ENCODE measurements at regions not wholly inside any gene's neighbourhood (a gene's known extent, or its start where the extent isn't known, plus 50 kb on each side); places are given as distances from the start of the nearest gene placed in this dataset.

DNA sequence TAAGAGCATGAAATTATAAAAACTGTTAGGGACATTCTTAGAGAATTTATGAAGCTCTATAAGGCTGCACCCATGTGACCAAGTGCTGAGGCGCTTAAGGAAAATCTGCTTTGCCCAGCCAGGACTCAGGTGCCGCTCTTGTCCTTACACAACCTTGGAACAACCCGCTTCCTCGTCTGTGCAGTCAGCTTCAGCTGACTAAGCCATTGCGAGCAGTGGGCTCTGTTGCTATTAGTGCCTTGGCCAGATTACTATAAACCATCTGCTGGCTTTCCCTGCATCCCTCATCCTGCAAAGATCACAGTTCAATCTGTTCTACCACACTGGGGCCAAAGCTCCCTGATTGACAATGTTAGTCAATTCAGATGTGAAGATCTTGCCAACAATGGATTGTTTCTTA lies 89.1 kb upstream of the E2F3 start:
- in situ Hi-C loops (cut with HindIII; ENCODE audit: low sequenced_read_pairs), result loop anchor here (5.0 kb wide), 1 partner anchor 35 kb away; no protein-coding TSS in a partner anchor

DNA sequence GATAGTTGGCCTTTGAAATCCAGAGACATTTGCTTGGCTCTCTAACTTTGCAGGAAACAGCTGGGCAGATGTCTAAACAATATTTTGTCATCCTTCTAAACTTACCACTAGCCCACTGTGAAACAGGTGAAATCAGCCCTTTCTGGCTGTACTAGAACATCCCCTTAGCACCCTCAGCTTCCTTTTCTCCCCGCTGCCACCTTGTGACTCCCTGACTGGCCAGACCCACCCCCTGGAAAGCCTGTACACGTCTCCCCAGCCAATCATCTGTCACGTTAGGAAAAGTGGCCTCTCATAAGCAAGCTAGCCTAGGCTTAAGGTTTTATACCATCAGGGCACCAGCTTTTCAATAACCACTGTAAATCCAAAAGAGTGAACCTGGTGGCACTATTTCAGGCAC lies 88.6 kb upstream of the E2F3 start:
- in situ Hi-C loops (cut with HindIII; ENCODE audit: low sequenced_read_pairs), result loop anchor here (5.0 kb wide), 1 partner anchor 36 kb away; no protein-coding TSS in a partner anchor

DNA sequence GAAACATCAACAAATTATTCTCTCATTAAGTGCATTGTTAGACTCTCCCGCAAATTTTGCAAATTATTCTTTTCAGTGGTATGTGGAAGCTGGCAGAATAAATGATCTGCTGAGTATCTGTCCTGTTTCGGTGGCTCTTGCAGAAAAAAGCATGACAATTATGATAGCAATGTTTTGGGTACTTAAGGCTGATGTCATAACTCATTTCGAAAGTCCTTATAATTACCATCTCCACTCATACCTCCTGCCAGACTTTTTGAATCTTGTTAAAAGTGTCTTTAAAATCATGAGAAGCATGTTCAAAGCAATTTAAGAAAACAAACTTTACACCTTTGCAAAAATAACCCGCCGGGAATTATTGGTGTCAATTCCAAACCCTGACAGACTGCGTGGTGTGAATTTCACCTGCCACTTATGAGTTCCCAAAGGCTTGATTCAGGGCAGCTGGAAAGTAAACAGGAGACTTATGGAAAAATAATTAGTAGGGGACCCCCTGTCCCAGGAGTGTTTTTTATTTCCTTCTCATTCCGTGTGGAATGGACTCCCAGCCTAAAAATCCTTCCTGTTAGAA lies 87.6 kb upstream of the E2F3 start:
- in situ Hi-C loops (cut with HindIII; ENCODE audit: low sequenced_read_pairs), result loop anchor here (5.0 kb wide), 1 partner anchor 37 kb away; no protein-coding TSS in a partner anchor

DNA sequence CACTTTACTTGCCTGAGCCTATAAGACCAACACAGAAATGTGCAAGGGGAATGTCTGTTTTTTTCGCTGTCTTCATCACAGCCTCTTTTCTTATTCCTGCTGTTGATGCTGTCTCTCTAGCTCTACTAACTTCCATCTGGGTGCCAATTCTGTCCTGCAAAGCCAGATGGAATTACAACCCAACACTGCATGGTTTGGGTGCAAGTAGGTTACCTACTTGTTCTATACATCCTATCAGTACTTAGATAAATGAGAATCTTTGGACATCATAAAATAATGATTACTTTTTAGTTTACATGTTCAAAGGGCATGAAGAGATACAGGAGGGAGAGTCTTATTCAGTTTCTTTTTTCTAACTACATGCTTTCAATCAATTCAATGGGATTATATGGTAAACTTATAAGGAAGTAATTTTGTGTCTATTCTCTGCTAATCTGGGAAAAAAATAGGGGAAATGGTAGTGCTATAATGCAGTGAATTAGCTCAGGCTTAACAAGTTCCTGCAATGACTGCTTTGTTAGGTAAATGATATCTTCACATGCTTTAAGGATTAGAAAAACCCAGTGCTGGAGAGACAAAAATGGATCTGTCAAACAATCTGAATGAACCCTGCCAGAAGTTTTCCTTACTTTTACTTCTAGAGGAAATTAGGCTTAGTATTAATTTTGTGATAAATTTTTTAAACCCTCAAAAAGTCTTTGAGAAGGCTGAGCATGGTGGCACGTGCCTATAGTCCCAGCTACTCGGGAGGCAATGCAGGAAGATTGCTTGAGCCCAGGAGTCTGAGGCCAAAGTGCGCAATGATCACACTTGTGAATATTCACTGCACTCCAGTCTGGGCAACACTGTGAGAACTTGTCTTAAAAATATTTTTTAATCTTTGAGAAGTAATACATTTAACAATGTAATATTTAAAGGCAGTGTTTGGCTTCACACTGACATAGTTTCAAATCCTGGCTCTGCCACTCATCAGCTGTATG lies 86.5 kb upstream of the E2F3 start:
- in situ Hi-C loops (cut with HindIII; ENCODE audit: low sequenced_read_pairs), result loop anchor here (5.0 kb wide), 1 partner anchor 38 kb away; no protein-coding TSS in a partner anchor

DNA sequence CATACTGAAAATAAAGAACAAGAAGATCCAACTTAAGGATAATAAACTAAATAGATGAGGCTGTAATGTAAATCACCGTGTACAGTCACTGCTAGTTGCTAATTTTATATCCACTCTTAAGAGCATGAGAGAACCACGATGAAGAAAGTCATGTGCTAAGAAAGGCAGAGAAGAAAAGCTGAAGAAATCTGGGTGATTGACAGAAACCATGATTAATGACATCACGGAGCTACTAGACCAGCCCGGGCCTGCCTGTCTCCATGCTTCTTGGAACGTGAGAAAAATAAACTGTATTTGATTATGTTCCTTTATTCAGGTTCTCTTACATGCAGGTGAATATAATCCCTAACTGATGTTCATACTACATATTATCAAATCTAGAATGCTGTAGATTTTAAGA lies 84.2 kb upstream of the E2F3 start:
- in situ Hi-C loops (cut with HindIII; ENCODE audit: low sequenced_read_pairs), result no loop called here

DNA sequence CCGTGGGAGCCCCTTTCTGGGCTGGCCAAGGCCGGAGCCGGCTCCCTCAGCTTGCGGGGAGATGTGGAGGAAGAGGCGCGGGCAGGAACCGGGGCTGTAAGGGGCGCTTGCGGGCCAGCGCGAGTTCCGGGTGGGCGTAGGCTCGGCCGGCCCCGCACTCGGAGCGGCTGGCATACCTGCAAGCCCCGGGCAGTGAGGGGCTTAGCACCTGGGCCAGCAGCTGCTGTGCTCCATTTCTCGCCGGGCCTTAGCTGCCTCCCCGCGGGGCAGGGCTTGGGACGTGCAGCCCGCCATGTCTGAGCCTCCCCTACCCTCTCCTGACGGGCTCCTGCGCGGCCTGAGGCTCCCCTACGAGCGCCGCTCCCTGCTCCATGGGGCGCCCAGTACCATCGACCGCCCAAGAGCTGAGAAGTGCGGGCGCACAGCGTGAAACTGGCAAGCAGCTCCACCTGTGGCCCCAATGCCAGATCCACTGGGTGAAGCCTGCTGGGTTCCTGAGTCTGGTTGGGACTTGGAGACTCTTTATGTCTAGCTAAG lies 82.8 kb upstream of the E2F3 start:
- in situ Hi-C loops (cut with HindIII; ENCODE audit: low sequenced_read_pairs), result no loop called here

DNA sequence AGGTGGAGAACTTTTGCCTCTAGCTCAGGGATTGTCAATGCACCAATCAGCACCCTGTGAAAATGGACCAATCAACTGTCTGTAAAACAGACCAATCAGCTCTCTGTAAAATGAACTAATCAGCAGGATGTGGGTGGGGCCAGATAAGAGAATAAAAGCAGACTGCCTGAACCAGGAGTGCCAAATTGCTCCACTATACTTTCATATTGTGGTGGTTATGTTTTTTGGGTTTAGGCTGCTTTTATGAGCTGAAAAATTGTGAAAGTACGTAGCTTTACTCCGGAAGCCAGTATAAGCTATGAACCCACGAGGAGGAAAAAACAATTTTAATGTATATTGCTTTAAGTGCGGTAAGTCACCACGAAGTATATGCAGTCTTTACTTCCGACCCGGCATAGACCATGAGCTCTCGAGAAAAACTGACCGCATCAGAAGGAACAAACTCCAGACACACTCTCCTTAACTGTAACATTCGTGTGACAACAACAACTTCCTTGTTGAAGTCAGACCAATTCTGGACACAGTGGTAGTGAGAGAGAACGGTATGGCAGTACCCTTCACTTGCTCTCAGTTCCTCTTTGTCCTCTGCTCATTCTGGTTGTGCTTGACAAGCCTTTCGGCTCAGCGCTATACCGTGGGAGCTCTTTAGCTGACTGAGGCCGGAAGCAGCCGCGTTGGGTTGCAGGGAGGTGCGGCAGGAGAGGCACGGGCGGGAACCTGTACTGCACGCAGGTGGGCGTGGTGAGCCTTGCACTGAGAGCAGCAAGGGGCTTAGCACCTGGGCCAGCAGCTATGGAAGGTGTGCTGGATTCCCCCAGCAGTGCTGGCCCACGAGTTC lies 81.9 kb upstream of the E2F3 start:
- in situ Hi-C loops (cut with HindIII; ENCODE audit: low sequenced_read_pairs), result no loop called here

DNA sequence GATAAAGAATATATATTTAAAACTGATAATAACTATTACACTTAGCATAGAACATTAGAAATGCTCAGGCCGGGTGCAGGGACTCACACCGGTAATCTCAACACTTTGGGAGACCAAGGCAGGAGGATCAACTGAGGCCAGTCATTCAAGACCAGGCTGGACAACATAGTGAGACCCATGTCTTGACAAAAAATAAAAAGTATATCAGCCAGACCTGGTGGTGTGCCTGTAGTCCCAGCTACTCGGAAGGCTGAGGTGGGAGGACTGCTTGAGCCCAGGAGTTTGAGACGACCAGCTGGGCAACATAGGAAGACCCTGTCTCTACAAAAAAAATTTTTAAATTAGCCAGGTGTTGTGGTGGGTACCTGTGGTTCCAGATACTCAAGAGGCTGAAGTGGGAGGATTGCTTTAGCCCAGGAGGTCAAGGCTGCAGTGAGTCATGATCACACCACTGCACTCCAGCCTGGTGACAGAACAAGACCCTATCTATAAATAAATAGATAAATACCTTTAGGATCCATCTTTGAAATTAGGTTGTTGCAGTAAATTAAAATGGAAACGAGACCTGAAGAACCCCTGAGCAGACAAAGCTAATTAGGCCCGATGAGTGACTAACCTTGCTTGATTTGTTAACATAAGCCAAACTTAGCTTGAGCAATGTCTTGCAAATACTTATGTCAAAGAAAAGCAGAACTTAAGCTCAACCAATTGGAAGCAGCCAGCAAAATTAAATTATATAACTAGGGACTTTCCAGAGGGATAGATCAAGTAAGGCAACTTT lies 75.8 kb upstream of the E2F3 start:
- in situ Hi-C loops (cut with HindIII; ENCODE audit: low sequenced_read_pairs), result no loop called here

DNA sequence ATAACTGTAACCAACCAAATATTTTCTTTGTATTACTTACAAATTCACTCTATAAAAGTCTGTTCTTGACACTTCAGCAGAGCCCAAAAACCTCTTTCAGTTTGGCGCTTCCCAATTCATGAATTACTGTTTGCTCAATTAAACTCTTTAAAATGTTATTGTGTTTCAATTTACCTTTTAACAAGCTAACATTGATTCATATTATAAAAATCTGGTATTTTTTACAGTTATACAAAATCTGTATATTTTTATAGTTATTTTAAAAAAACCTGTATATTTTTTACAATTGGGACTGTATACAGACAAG lies 75.3 kb upstream of the E2F3 start:
- in situ Hi-C loops (cut with HindIII; ENCODE audit: low sequenced_read_pairs), result no loop called here

DNA sequence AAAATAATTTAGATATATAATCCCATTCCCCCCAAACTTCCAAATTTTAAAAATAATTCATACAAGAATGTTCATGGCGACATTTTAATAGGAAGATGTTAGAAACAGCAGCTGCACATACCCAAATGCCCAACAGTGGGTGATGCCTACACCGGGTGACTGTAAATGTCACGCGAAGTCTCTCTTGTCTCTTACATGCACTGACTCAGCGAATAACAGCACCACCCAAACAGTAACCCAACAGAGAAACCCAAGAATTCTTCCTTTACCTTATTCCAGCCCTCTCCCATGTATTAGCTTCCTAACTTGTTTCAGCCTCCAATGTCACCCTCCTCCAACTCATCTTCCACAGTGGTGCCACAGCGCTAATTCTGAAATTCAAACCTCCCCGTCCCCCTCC lies 74.5 kb upstream of the E2F3 start:
- in situ Hi-C loops (cut with HindIII; ENCODE audit: low sequenced_read_pairs), result no loop called here

DNA sequence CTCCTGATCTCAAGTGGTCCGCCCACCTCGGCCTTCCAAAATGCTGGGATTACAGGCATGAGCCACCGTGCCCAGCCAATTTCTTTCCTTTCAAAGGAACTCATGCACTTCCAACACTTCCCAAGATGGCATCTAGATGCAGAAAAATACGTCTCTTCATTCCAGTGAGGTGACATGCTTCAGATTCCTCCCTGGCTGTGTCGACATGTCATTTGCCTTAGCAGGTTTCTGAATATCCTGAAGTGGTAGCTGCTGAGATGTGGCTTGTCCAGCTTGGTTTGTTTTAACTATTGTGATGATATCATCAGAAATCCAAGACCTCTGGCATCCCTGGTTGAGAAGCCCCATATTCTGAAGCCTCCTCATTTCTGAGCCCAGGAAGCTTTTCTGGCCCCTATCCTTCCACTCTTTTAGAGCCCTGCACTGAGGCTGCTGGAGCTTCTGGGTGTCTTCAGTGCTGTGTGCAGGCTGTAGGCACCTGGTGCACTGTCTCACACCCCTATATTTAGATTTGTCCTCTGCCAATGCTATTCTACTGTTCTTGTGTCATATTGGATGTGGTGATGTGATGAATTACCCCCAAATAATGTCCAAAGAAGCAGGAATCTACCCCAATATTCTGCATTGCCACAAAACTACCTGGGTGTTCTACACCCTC lies 73.3 kb upstream of the E2F3 start:
- in situ Hi-C loops (cut with HindIII; ENCODE audit: low sequenced_read_pairs), result no loop called here

DNA sequence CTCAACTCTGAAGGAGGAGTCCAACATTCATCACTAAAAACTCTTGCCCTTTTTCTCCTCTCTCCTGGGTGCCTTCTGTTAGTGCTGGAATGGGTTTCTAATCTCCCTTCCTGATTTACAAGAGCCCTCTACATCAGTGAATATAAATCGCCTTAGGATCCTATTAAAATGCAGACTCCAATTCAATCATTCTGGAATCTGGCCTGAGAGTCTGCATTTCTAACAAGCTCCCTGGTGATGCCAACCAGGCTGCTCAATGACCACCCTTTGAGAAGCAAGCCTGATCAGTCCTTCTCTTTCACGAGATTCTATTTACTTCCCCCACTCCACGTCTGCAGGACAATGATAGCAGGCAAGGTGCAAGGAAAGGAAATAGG lies 72.8 kb upstream of the E2F3 start:
- in situ Hi-C loops (cut with HindIII; ENCODE audit: low sequenced_read_pairs), result no loop called here

DNA sequence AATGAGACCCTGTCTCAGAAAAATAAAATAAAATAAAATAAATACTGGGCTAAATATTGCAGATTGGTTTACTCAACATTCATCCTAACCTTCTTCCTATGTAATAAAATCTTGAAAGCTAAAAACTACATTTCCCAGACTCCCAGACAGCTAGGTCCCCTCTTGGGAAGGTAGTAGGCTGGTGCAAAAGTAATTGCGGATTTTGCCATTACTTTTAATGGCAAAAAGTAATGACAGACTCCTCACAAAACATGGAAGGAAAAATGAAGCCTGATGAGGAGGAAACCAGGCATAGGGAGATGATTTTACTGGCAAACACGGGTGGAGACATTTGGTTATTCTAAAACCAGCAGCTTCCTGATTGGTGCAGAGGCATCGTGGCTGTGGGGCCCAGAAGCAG lies 70.6 kb upstream of the E2F3 start:
- in situ Hi-C loops (cut with HindIII; ENCODE audit: low sequenced_read_pairs), result no loop called here

DNA sequence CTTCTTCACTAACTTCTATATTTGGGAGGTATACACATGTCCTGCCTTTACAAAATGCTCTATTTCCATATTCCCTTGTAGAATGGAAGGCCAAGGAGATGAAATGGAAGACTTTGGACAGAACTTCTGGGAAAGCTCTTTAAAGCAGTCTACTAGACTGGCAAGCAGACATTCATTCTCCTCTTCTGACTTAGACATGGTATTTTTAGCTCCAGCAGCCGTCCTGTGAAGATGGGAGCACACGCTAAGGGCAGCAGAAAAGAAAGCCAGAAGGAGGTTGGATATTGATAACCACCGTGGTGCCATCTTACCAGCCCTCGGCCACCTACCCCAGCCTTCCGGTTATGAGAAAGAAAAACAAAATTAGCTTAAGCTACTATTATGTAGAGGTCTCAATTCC lies 70.1 kb upstream of the E2F3 start:
- in situ Hi-C loops (cut with HindIII; ENCODE audit: low sequenced_read_pairs), result no loop called here

DNA sequence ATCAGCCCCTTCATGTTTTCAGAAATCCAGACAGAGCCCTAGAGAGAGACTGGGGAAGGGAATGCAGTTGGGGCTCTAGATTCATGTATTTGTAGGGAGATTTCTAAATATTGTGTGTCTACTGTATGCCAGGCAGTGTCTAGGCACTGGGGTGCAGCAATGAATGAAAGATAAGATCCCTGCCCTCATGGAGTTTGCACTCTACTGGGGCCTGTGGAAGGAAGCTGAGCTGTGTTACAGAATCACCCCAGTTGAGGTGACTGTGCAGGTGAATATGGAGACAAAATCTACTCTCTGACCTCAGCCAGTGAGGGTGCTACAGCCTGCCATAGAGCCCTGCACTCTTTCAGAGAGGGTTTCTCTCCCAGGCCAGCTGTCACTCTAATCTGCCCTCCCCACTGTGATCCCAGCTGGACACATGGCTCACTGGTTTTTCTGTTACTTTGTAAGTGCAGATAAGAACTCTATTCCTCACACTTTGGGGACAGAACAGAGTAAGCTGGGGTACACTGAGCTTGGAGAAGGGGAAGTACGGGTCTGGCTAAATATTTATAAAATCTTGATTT lies 69.2 kb upstream of the E2F3 start:
- in situ Hi-C loops (cut with HindIII; ENCODE audit: low sequenced_read_pairs), result no loop called here

DNA sequence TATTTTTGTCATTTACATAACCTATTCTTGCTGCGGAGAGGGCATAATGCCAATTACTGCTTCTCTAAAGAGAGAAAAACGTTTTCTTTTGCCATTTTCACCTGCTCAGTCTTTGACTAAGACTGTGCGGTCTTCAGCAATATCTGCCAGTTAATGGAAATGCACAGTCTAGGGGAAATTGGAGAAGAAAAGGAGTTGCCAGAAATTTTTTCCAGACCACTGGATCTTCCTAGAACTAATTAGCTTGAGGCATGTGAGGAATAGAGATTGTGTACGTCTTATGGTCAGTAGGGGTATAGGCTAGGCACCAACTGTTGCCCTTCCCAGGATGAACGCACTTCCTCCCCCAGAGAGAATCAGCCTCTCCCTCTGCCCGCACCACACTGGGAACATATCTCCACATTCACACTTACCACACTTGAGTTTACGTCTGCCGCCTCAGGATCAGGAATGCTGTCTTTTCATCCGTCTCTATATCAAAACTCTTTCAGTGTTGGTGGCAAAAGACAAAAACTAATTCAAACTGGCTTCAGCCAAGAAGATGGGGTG lies 67.9 kb upstream of the E2F3 start:
- in situ Hi-C loops (cut with HindIII; ENCODE audit: low sequenced_read_pairs), result no loop called here

DNA sequence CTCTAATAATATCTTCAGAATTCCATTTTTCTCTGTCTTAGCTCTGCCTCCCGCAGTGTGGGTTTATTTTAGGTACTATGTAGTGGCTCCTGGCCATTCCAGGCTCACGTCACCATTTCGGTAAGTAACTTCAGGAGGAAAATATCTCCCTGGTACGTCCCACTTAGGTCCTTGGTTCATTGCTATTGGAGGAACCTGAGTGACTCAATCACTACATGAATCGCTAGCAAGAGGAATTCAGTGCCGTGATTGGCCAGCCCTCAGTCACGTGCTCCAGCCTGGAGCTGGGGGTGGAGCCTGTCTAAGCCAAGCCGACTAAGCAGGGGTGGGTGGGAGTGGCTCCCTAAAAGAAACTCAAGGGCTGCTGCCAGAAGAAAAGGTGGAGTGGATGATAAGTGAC lies 67.3 kb upstream of the E2F3 start:
- in situ Hi-C loops (cut with HindIII; ENCODE audit: low sequenced_read_pairs), result no loop called here

DNA sequence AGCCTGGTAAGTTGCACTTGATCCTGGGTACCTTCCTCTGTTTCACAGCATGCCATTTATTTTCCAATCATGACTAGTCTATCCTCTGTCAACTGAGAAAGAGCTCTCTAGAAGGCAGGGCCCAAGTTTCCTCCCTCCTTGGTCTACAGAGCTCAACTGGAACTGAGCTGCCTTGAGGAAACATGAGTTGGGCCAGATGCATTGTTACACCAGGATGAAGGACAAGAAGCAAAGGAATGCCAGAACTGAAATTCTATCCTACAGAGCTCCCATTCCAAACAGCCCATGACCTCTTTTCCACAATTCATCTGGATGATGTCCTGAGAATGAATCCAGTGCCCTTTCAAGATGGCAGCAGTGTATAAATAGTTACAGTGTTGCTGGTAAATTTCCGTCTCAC lies 66.7 kb upstream of the E2F3 start:
- in situ Hi-C loops (cut with HindIII; ENCODE audit: low sequenced_read_pairs), result no loop called here

DNA sequence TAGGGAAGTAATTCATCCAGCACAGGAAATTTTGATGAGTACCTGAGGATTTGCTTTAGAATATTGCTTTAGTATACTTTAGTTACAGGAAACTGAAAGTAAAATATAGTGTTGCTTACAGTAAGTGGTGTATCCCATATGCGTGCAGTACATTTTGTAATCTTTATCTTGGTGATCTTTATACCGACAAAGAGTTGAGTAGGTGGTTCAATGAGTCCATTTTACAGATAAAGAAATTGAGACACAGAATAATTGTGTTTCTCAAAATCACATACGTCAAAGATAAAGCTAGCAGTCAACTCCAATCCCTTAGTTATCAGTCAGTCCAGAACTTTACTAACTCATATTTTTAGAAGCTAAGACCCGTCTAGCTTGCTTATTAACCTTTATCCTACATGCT lies 65.8 kb upstream of the E2F3 start:
- in situ Hi-C loops (cut with HindIII; ENCODE audit: low sequenced_read_pairs), result no loop called here
